Omental fat pad (tissue), 3 donors: ENCODE measurements at regions not wholly inside any gene's neighbourhood (a gene's known extent, or its start where the extent isn't known, plus 50 kb on each side); places are given as distances from the start of the nearest gene placed in this dataset.

ENCODE experiments used
- ATAC-seq: fragments of 150-250 bp; one replicate; pipeline ENCODE4 v1.9.1; 2016; ENCODE audit warnings: mild to moderate bottlenecking, moderate library complexity; ENCODE audit not compliant: low FRiP score
- DNase-seq: peaks from one replicate; pipeline ENCODE4 v3.0.0-alpha.2; 2019; ENCODE audit warnings: low spot score
- CTCF ChIP-seq, 3 donors: fragments of 450-650 bp; IDR thresholded peaks; one replicate each; pipeline ENCODE4 v1.5.1; 2016 to 2017; ENCODE audit warnings: antibody characterized with exemption in 3 of 3, mild to moderate bottlenecking in 3 of 3, moderate library complexity in 2 of 3

GRCh38 chr5:6198531-6198930 is 179.8 kb downstream of the MED10 start:
- ATAC-seq (no peak), DNase-seq (no peak)
- TF ChIP-seq CTCF (IDR thresholded peaks at IDR 0.05): no peak

GRCh38 chr5:6197427-6197826 is 180.9 kb downstream of the MED10 start:
- no peak for TF ChIP-seq CTCF (IDR thresholded peaks at IDR 0.05)
- no peak for ATAC-seq
- no peak for DNase-seq

- no peak for ATAC-seq
- no peak for TF ChIP-seq CTCF (IDR thresholded peaks at IDR 0.05)
- no peak for DNase-seq
Measured at GRCh38 chr5:6195711-6196358, 182.5 kb downstream of the MED10 start.

DNA sequence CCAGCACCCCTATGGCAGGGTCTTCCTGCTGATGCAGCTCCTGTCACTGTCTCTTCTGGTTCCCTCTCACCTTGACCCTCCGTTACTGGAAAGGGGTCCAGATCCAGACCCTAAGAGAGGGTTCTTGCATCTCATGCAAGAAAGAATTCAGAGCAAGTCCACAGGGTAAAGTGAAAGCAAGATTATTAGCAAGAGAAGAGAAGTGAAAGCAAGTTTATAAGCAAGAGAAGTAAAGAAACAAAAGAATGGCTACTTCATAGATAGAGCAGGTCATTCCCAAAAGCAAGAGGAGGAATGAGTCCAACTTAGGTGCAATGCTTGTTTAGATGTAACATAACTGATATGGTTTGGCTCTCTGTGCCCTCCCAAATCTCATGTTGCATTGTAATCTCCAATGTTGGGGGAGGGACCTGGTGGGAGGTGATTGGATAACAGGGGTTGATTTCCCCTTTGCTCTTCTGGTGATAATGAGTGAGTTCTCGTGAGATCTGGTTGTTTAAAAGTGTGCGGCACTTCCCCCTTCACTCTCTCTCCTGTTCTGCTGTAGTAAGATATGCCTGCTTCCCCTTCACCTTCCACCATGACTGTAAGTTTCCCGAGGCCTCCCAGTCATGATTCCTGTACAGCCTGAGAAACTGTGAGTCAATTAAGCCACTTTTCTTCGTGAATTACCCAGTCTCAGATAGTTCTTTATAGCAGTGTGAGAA is 183.3 kb downstream of the MED10 start:
- TF ChIP-seq CTCF (IDR thresholded peaks at IDR 0.05): no peak
- no peak for ATAC-seq
- DNase-seq: no peak

- no peak for TF ChIP-seq CTCF (IDR thresholded peaks at IDR 0.05)
- DNase-seq: no peak
Measured at GRCh38 chr5:6194261-6194875, 184.0 kb downstream of the MED10 start.

GRCh38 chr5:6193310-6193709 is 185.0 kb downstream of the MED10 start:
- DNase-seq (no peak), ATAC-seq (no peak)
- TF ChIP-seq CTCF (IDR thresholded peaks at IDR 0.05): no peak

More at GRCh38 chr5:6194261-6194875, 184.0 kb downstream of the MED10 start:
- no peak for ATAC-seq
